ENCODE measurements at regions not wholly inside any gene's neighbourhood (a gene's known extent, or its start where the extent isn't known, plus 50 kb on each side); places are given as distances from the start of the nearest gene placed in this dataset.

GRCh38 chr6:149153100-149153499 lies 164.4 kb upstream of the TAB2 start:
- no peaks in the 10 kb centered on the region for H3K36me3 Mint-ChIP-seq (ENCODE audit: low read depth)
- DNase-seq (ENCODE audit: low spot score), result no peak
- TF ChIP-seq CTCF (IDR thresholded peaks at IDR 0.05), result no peak
- no peak overlapping the region for H3K4me3 Mint-ChIP-seq (ENCODE audit: unreplicated experiment)
- no peak overlapping the region for H3K27ac Mint-ChIP-seq (ENCODE audit: unreplicated experiment)
- peaks cover 8% of the 10 kb centered on the region for H3K4me1 Mint-ChIP-seq (ENCODE audit: low read depth)
- no peaks in the 10 kb centered on the region for H3K9me3 Mint-ChIP-seq (ENCODE audit: low read depth)
- peaks cover 2% of the 10 kb centered on the region for H3K27me3 Mint-ChIP-seq (ENCODE audit: low read depth)

- H3K27me3 Mint-ChIP-seq (ENCODE audit: low read depth), result no peaks in the 10 kb centered on the region
- peaks cover 8% of the 10 kb centered on the region for H3K4me1 Mint-ChIP-seq (ENCODE audit: low read depth)
- H3K36me3 Mint-ChIP-seq (ENCODE audit: low read depth), result no peaks in the 10 kb centered on the region
- H3K9me3 Mint-ChIP-seq (ENCODE audit: low read depth), result no peaks in the 10 kb centered on the region
- no peak for TF ChIP-seq CTCF (IDR thresholded peaks at IDR 0.05)
- H3K4me3 Mint-ChIP-seq (ENCODE audit: unreplicated experiment), result no peak overlapping the region
- H3K27ac Mint-ChIP-seq (ENCODE audit: unreplicated experiment), result no peak overlapping the region
- no peak for DNase-seq (ENCODE audit: low spot score)
Measured at GRCh38 chr6:149153693-149154092, 163.8 kb upstream of the TAB2 start.

- TF ChIP-seq CTCF (IDR thresholded peaks at IDR 0.05), result no peak
- no peaks in the 10 kb centered on the region for H3K27me3 Mint-ChIP-seq (ENCODE audit: low read depth)
- no peaks in the 10 kb centered on the region for H3K36me3 Mint-ChIP-seq (ENCODE audit: low read depth)
- DNase-seq (ENCODE audit: low spot score), result no peak
- H3K4me1 Mint-ChIP-seq (ENCODE audit: low read depth), result peaks cover 8% of the 10 kb centered on the region
- no peak overlapping the region for H3K4me3 Mint-ChIP-seq (ENCODE audit: unreplicated experiment)
- H3K9me3 Mint-ChIP-seq (ENCODE audit: low read depth), result no peaks in the 10 kb centered on the region
- no peak overlapping the region for H3K27ac Mint-ChIP-seq (ENCODE audit: unreplicated experiment)
Measured at GRCh38 chr6:149154261-149154821, 163.2 kb upstream of the TAB2 start.

- H3K27ac Mint-ChIP-seq (ENCODE audit: unreplicated experiment), result no peak overlapping the region
- no peaks in the 10 kb centered on the region for H3K36me3 Mint-ChIP-seq (ENCODE audit: low read depth)
- H3K27me3 Mint-ChIP-seq (ENCODE audit: low read depth), result no peaks in the 10 kb centered on the region
- H3K4me1 Mint-ChIP-seq (ENCODE audit: low read depth), result peaks cover 8% of the 10 kb centered on the region
- DNase-seq (ENCODE audit: low spot score), result no peak
- no peak overlapping the region for H3K4me3 Mint-ChIP-seq (ENCODE audit: unreplicated experiment)
- H3K9me3 Mint-ChIP-seq (ENCODE audit: low read depth), result no peaks in the 10 kb centered on the region
- TF ChIP-seq CTCF (IDR thresholded peaks at IDR 0.05), result no peak
Measured at GRCh38 chr6:149157126-149157525, 160.4 kb upstream of the TAB2 start.

- TF ChIP-seq CTCF (IDR thresholded peaks at IDR 0.05), result no peak
- H3K4me3 Mint-ChIP-seq (ENCODE audit: unreplicated experiment), result no peak overlapping the region
- DNase-seq (ENCODE audit: low spot score), result no peak
- H3K36me3 Mint-ChIP-seq (ENCODE audit: low read depth), result no peaks in the 10 kb centered on the region
- no peak overlapping the region for H3K27ac Mint-ChIP-seq (ENCODE audit: unreplicated experiment)
- peaks cover 8% of the 10 kb centered on the region for H3K4me1 Mint-ChIP-seq (ENCODE audit: low read depth)
- no peaks in the 10 kb centered on the region for H3K9me3 Mint-ChIP-seq (ENCODE audit: low read depth)
- H3K27me3 Mint-ChIP-seq (ENCODE audit: low read depth), result no peaks in the 10 kb centered on the region
Measured at GRCh38 chr6:149158076-149158475, 159.4 kb upstream of the TAB2 start.
